ENCODE measurements at regions not wholly inside any gene's neighbourhood (a gene's known extent, or its start where the extent isn't known, plus 50 kb on each side); places are given as distances from the start of the nearest gene placed in this dataset.

- H3K9me3 Mint-ChIP-seq: no peaks in the 10 kb centered on the region
- POLR2A ChIA-PET: no interaction called here
- no peaks in the 10 kb centered on the region for H3K4me1 Mint-ChIP-seq
- no peak overlapping the region for H3K27ac Mint-ChIP-seq
- no peak for ATAC-seq
- no peak for DNase-seq
- H3K4me3 Mint-ChIP-seq: no peak overlapping the region
- H3K27me3 Mint-ChIP-seq: peaks cover 11 to 60% (median 21%) of the 10 kb centered on the region in 5 donors
- no peaks in the 10 kb centered on the region for H3K36me3 Mint-ChIP-seq
Measured at GRCh38 chr1:34621916-34622315, 132.9 kb upstream of the GJB5 start.

- POLR2A ChIA-PET: no interaction called here
- no peaks in the 10 kb centered on the region for H3K9me3 Mint-ChIP-seq
- H3K4me1 Mint-ChIP-seq: peaks cover 0 to 2% (median 0%) of the 10 kb centered on the region in 4 donors
- H3K27me3 Mint-ChIP-seq: peaks cover 7 to 30% (median 16%) of the 10 kb centered on the region in 5 donors
- H3K4me3 Mint-ChIP-seq: no peak overlapping the region
- no peaks in the 10 kb centered on the region for H3K36me3 Mint-ChIP-seq
- ATAC-seq: no peak
- H3K27ac Mint-ChIP-seq: no peak overlapping the region
- DNase-seq: no peak
Measured at GRCh38 chr1:34625521-34626015, 129.3 kb upstream of the GJB5 start.

- Mint-ChIP-seq H3K36me3 (no peaks in the 10 kb centered on the region), H3K27me3 (peaks cover 6 to 17% (median 14%) of the 10 kb centered on the region in 5 donors), H3K9me3 (no peaks in the 10 kb centered on the region), H3K4me3 (no peak overlapping the region), H3K4me1 (peaks cover 0 to 2% (median 0%) of the 10 kb centered on the region in 4 donors), H3K27ac (no peak overlapping the region)
- POLR2A ChIA-PET: no interaction called here
- no peak for ATAC-seq
- no peak for DNase-seq
Measured at GRCh38 chr1:34627465-34628240, 127.2 kb upstream of the GJB5 start.

GRCh38 chr1:34631126-34631525 is 123.7 kb upstream of the GJB5 start:
- no peak overlapping the region for H3K4me3 Mint-ChIP-seq
- peaks cover 0 to 10% (median 2%) of the 10 kb centered on the region in 5 donors for H3K27me3 Mint-ChIP-seq
- ATAC-seq: no peak
- no peaks in the 10 kb centered on the region for H3K36me3 Mint-ChIP-seq
- H3K27ac Mint-ChIP-seq: no peak overlapping the region
- DNase-seq: no peak
- no peaks in the 10 kb centered on the region for H3K9me3 Mint-ChIP-seq
- peaks cover 0 to 2% (median 0%) of the 10 kb centered on the region in 4 donors for H3K4me1 Mint-ChIP-seq
- POLR2A ChIA-PET: no interaction called here

- Mint-ChIP-seq H3K36me3 (no peaks in the 10 kb centered on the region), H3K4me3 (no peak overlapping the region), H3K27ac (no peak overlapping the region), H3K9me3 (no peaks in the 10 kb centered on the region), H3K4me1 (peaks cover 0 to 1% (median 0%) of the 10 kb centered on the region in 4 donors), H3K27me3 (peaks cover 0 to 38% (median 30%) of the 10 kb centered on the region in 5 donors)
- POLR2A ChIA-PET: no interaction called here
- no peak for ATAC-seq
- DNase-seq: no peak
Measured at GRCh38 chr1:34639701-34640100, 115.1 kb upstream of the GJB5 start.

- H3K27ac Mint-ChIP-seq: no peak overlapping the region
- no peaks in the 10 kb centered on the region for H3K9me3 Mint-ChIP-seq
- POLR2A ChIA-PET: no interaction called here
- peaks cover 0 to 1% (median 0%) of the 10 kb centered on the region in 4 donors for H3K4me1 Mint-ChIP-seq
- peaks cover 0 to 39% (median 34%) of the 10 kb centered on the region in 5 donors for H3K27me3 Mint-ChIP-seq
- H3K4me3 Mint-ChIP-seq: no peak overlapping the region
- no peaks in the 10 kb centered on the region for H3K36me3 Mint-ChIP-seq
- ATAC-seq: no peak
- DNase-seq: no peak
Measured at GRCh38 chr1:34640654-34641401, 114.0 kb upstream of the GJB5 start.

GRCh38 chr1:34642679-34643078 is 112.2 kb upstream of the GJB5 start:
- H3K27ac Mint-ChIP-seq: no peak overlapping the region
- H3K4me3 Mint-ChIP-seq: no peak overlapping the region
- H3K9me3 Mint-ChIP-seq: no peaks in the 10 kb centered on the region
- ATAC-seq (no peak), DNase-seq (no peak)
- H3K4me1 Mint-ChIP-seq: peaks cover 0 to 1% (median 0%) of the 10 kb centered on the region in 4 donors
- H3K27me3 Mint-ChIP-seq: peaks cover 6 to 49% (median 36%) of the 10 kb centered on the region in 5 donors
- no peaks in the 10 kb centered on the region for H3K36me3 Mint-ChIP-seq
- POLR2A ChIA-PET: no interaction called here

- Mint-ChIP-seq H3K27me3 (peaks cover 12 to 70% (median 47%) of the 10 kb centered on the region in 5 donors), H3K4me1 (peaks cover 0 to 1% (median 0%) of the 10 kb centered on the region in 4 donors), H3K9me3 (no peaks in the 10 kb centered on the region), H3K27ac (no peak overlapping the region), H3K4me3 (no peak overlapping the region), H3K36me3 (no peaks in the 10 kb centered on the region)
- POLR2A ChIA-PET: no interaction called here
- DNase-seq (no peak), ATAC-seq (no peak)
Measured at GRCh38 chr1:34645109-34645688, 109.6 kb upstream of the GJB5 start.

GRCh38 chr1:34645919-34646318 is 108.9 kb upstream of the GJB5 start:
- DNase-seq: no peak
- no peak for ATAC-seq
- Mint-ChIP-seq H3K36me3 (no peaks in the 10 kb centered on the region), H3K4me3 (no peak overlapping the region), H3K4me1 (peaks cover 0 to 1% (median 0%) of the 10 kb centered on the region in 4 donors), H3K9me3 (no peaks in the 10 kb centered on the region), H3K27ac (no peak overlapping the region), H3K27me3 (peaks cover 12 to 71% (median 45%) of the 10 kb centered on the region in 5 donors)
- POLR2A ChIA-PET: no interaction called here

GRCh38 chr1:34648501-34648900 is 106.3 kb upstream of the GJB5 start:
- POLR2A ChIA-PET: no interaction called here
- H3K36me3 Mint-ChIP-seq: no peaks in the 10 kb centered on the region
- DNase-seq (no peak), ATAC-seq (no peak)
- H3K9me3 Mint-ChIP-seq: no peaks in the 10 kb centered on the region
- H3K27ac Mint-ChIP-seq: no peak overlapping the region
- peaks cover 12 to 76% (median 43%) of the 10 kb centered on the region in 5 donors for H3K27me3 Mint-ChIP-seq
- no peak overlapping the region for H3K4me3 Mint-ChIP-seq
- no peaks in the 10 kb centered on the region for H3K4me1 Mint-ChIP-seq

GRCh38 chr1:34650090-34650489 is 104.8 kb upstream of the GJB5 start:
- DNase-seq (no peak), ATAC-seq (no peak)
- no peaks in the 10 kb centered on the region for H3K9me3 Mint-ChIP-seq
- H3K27me3 Mint-ChIP-seq: peaks cover 9 to 74% (median 37%) of the 10 kb centered on the region in 5 donors
- H3K4me3 Mint-ChIP-seq: no peak overlapping the region
- no peak overlapping the region for H3K27ac Mint-ChIP-seq
- H3K4me1 Mint-ChIP-seq: no peaks in the 10 kb centered on the region
- POLR2A ChIA-PET: no interaction called here
- no peaks in the 10 kb centered on the region for H3K36me3 Mint-ChIP-seq

GRCh38 chr1:34650800-34651199 is 104.0 kb upstream of the GJB5 start:
- POLR2A ChIA-PET: no interaction called here
- no peaks in the 10 kb centered on the region for H3K36me3 Mint-ChIP-seq
- H3K27ac Mint-ChIP-seq: no peak overlapping the region
- H3K27me3 Mint-ChIP-seq: peaks cover 9 to 73% (median 37%) of the 10 kb centered on the region in 5 donors
- no peak for DNase-seq
- no peaks in the 10 kb centered on the region for H3K9me3 Mint-ChIP-seq
- no peak for ATAC-seq
- H3K4me1 Mint-ChIP-seq: no peaks in the 10 kb centered on the region
- H3K4me3 Mint-ChIP-seq: no peak overlapping the region

- POLR2A ChIA-PET: no interaction called here
- H3K9me3 Mint-ChIP-seq: no peaks in the 10 kb centered on the region
- ATAC-seq: no peak
Measured at GRCh38 chr1:34653110-34653509, 101.7 kb upstream of the GJB5 start.

More at GRCh38 chr1:34653110-34653509, 101.7 kb upstream of the GJB5 start:
- Mint-ChIP-seq H3K36me3 (no peaks in the 10 kb centered on the region), H3K27ac (no peak overlapping the region), H3K4me1 (no peaks in the 10 kb centered on the region), H3K27me3 (peaks cover 5 to 57% (median 24%) of the 10 kb centered on the region in 5 donors), H3K4me3 (no peak overlapping the region)
- DNase-seq: no peak
